ENCODE measurements at regions not wholly inside any gene's neighbourhood (a gene's known extent, or its start where the extent isn't known, plus 50 kb on each side); places are given as distances from the start of the nearest gene placed in this dataset.

- TF ChIP-seq, protein P1, sequence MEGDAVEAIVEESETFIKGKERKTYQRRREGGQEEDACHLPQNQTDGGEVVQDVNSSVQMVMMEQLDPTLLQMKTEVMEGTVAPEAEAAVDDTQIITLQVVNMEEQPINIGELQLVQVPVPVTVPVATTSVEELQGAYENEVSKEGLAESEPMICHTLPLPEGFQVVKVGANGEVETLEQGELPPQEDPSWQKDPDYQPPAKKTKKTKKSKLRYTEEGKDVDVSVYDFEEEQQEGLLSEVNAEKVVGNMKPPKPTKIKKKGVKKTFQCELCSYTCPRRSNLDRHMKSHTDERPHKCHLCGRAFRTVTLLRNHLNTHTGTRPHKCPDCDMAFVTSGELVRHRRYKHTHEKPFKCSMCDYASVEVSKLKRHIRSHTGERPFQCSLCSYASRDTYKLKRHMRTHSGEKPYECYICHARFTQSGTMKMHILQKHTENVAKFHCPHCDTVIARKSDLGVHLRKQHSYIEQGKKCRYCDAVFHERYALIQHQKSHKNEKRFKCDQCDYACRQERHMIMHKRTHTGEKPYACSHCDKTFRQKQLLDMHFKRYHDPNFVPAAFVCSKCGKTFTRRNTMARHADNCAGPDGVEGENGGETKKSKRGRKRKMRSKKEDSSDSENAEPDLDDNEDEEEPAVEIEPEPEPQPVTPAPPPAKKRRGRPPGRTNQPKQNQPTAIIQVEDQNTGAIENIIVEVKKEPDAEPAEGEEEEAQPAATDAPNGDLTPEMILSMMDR (IDR thresholded peaks at IDR 0.05 in 2 of 3, conservative IDR thresholded peaks at IDR 0.05 in 1 of 3; ENCODE audit: borderline replicate concordance in 1 of 3, insufficient read depth in 1 of 3, low read depth in 2 of 3, low read length in 2 of 3): no peak
- no peak for TF ChIP-seq POLR2AphosphoS5 (IDR thresholded peaks at IDR 0.05; ENCODE audit: low read depth, low read length)
- TF ChIP-seq EZH2 (IDR thresholded peaks at IDR 0.05): no peak
- no peak for TF ChIP-seq YY1 (IDR thresholded peaks at IDR 0.05; ENCODE audit: extremely low read depth, insufficient replicate concordance, low read depth, low read length)
These were observed 311.8 kb upstream of the CLEC14A start for GRCh38 chr14:38567703-38568102.

Data from HCT116 (cell line).